Hematopoietic multipotent progenitor cell (in vitro differentiated cells): ENCODE measurements at regions not wholly inside any gene's neighbourhood (a gene's known extent, or its start where the extent isn't known, plus 50 kb on each side); places are given as distances from the start of the nearest gene placed in this dataset.
A peak's percentile ranks its signal among the peaks of the same experiment; 100 is the strongest.

Experiments
- DNase-seq, 3 donors: peaks; one replicate each; pipeline ENCODE4 v3.0.0-alpha.2; 2011 to 2015; ENCODE audit warnings: low read depth in 2 of 3, low spot score in 2 of 3

DNA sequence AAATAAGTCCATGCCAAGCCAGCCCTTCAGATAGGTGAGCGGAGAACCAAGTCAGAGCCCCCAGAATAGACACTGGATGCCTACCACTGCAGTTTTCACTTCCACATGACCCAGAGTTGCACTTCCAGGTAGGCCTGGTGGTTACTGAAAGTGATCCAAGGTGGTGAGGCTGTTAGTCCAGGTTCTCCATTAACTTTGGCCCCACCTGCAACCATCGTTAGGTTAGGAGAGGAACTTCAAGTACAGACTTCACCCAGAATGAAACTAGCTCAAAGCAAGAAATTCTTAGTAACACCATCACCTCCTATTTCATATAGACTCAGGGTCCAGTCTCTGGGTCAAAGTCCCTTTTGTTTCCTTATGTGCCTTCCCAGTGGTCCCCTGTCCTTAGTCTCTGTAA, 293.1 kb upstream of the ID2 start:
- DNase-seq = no peak

GRCh38 chr2:8389431-8390108, 292.3 kb upstream of the ID2 start:
- no peak for DNase-seq

DNA sequence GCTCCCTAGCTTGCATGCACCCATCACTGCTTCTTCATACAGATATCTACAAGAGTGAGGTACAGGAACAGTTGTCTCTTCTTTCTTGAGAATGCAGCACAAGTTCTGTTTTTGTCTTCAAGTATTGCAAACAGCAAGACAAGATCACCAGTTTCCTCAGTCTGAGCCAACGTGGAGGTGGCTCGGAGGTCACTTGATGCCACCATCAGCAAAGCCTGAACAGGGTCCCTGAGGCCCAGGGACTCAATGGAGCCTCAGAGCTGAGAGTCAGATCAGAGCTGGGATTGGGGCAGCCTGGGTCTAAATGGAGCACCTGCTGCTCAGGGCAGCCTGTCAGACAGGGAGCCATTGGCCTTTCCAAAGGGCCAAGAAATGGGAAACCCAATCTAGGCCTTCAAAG, 290.7 kb upstream of the ID2 start:
- DNase-seq = no peak

DNA sequence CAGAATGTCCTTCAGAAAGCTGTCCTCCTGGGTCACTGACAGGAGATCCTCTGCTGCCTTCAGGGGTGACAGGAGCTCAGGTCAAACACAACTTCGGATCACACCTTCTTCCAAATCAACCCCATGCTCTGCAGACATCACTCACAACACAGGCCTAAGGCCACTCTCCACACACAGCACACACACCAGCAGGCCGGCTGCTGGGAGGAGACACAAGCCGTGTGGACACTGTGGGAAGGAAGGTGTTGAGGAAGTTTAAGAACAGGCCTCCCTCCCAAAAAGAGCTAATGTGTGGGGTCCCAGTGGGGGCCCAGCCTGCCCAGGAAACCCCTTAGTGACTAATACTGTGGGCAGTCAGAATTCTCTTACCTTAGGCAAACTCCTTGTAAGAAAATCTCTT, 290.3 kb upstream of the ID2 start:
- DNase-seq = no peak

GRCh38 chr2:8392098-8392866, 289.6 kb upstream of the ID2 start:
- no peak for DNase-seq

DNA sequence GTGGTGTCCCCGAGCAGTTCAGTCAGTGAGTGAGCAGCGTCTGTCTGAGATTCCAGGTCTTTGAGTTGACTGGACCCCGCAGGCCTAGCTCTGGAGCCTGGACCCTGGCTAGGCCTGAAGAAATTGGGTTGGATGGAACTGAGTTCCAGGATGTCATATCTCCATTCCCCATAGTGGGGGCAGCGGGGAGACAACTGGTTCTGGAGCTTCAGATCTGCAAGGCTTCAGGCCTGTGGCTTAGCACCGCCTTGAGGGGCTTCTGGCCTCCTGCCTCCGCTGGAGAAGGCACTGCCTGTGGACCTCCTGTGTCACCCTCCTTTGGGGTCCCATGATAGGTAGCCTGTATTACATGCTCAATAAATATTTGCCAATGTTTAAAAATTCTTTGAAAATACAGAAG, 288.4 kb upstream of the ID2 start:
- DNase-seq = no peak

GRCh38 chr2:8394131-8394530, 287.7 kb upstream of the ID2 start:
- DNase-seq = peak in 2 of 3 donors; percentile 37 to 53

DNA sequence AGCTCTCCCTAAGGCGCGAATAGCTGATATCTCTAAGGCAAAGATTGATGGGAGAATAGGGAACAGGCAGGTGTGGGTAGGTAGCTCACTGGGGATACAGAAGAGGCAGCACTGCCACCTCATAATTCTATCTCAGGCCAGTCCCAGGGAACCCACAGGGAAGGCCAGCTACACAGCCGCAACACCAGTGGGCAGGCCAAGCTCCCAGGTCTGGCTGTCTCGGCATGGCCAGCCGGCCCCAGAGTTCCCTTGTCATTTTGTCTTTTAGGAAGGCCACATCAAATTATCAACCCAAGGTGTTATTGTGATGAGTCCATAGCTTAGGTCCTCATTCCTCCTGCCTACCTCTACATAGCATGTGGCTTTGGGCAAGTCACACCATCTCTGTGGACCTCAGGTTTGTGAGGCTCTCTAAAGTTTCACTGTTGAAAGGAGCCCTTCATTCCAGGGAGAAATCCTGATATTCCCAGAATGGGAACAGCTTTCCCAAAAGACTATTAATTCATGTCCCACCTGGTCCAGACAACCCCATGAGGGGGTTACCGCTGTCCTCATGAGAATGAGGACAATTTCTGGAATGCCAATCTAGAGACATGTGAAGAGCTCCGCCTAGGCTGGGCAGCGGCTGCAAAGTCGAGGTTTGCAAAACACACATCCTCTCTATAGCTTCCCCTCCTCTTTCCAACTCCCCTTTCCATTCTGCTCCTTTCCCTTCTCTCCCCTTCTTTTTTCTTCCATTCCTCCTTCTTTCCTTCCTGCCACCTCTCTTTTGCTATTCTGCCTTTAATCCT, 287.1 kb upstream of the ID2 start:
- no peak for DNase-seq

DNA sequence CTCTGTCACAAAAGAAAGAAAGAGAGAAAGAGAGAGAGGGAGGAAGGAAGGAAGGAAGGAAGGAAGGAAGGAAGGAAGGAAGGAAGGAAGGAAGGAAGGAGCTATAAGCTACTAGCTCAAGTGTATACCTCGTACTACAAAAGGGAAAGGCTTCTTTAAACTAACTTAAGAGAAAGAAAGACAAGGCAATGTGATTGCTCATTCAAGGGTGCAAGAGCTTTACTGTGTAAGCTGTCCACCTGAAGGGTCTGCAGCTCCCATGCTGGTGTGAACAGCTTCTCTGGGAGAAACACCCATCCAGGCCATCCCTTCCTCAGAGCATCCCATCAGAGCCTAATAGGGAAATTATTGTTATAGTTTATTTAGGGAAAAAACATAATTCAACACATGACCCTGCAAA, 286.1 kb upstream of the ID2 start:
- DNase-seq = no peak

- DNase-seq = no peak
Measured at GRCh38 chr2:8398040-8398668, 283.7 kb upstream of the ID2 start.

GRCh38 chr2:8399731-8400130, 282.1 kb upstream of the ID2 start:
- DNase-seq = no peak

DNA sequence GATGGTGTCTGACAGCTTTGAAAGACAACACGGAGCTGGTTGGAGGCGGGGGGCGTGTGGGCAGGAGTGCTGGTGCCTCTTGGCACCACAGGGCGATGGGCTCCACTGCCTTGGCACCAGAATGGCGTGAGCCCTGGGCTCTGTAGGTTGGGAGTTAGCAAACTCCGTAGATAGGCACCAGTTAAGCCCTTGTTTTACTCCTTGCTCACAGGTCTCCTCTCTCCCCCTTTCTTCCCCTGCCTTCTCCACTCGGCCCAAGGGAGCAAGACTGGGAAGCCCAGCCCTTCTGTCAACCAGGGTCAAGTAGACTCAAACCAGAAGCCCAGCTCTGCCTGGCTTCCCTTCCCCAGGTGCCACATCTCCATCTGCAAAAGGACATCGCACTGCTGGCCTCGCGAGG, 281.7 kb upstream of the ID2 start:
- DNase-seq = no peak

GRCh38 chr2:8402222-8402621, 279.6 kb upstream of the ID2 start:
- no peak for DNase-seq

- DNase-seq = no peak
Measured at GRCh38 chr2:8403876-8404275, 278.0 kb upstream of the ID2 start.

DNA sequence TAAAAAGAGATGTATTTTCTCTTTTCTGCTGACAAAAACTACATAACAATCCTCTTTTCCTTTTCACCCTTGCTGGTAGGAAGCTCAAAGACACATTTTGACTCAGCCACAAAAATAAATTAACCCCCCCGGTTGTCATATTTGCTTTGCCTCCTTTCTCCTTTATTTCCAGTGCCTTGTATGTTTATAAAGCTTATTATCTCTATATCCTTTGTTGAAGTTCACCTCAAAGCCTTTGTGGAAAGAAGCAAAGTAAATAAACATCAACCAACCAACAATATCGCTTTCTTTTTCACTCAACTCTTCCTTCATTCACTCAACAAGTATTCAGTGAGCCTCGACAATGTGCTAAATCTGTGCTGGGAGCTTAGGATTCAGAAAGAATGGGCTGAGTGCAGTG, 276.5 kb upstream of the ID2 start:
- DNase-seq = no peak

DNA sequence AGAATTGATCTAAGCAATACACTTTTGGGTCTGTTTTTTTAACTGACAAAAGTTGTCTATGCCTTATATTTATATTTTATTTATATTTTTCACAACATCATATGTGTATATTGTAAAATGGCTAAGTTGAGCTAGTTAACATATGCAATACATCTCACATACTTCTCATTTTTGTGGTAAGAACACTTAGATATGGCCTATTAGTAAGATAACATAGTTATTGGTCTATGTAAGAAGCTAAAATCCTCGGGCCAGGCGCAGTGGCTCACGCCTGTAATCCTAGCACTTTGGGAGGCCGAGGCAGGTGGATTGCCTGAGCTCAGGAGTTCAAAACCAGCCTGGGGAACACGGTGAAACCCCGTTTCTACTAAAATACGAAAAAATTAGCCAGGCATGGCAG, 275.6 kb upstream of the ID2 start:
- DNase-seq = no peak

GRCh38 chr2:8407332-8407731, 274.5 kb upstream of the ID2 start:
- DNase-seq = no peak

- no peak for DNase-seq
Measured at GRCh38 chr2:8408560-8409460, 273.0 kb upstream of the ID2 start.

- DNase-seq = no peak
Measured at GRCh38 chr2:8409461-8410260, 272.2 kb upstream of the ID2 start.
